KMS-11 (cell line): ENCODE measurements at regions not wholly inside any gene's neighbourhood (a gene's known extent, or its start where the extent isn't known, plus 50 kb on each side); places are given as distances from the start of the nearest gene placed in this dataset.

ENCODE experiments used
- H2AFZ ChIP-seq: fragments of 200-600 bp; sonication (generic); 2 replicates; pipeline ENCODE4 v1.6.1; 2016; ENCODE audit warnings: antibody characterized with exemption, mixed run types, low read depth
- H3K27ac ChIP-seq: fragments of 200-600 bp; sonication (generic); 2 replicates; pipeline ENCODE4 v1.6.1; 2016; ENCODE audit warnings: mild to moderate bottlenecking, mixed run types
- H3K27me3 ChIP-seq: fragments of 200-600 bp; sonication (generic); 2 replicates; pipeline ENCODE4 v1.6.1; 2017; ENCODE audit warnings: mild to moderate bottlenecking, low read depth, mixed run types, moderate library complexity; ENCODE audit not compliant: insufficient read depth
- H3K36me3 ChIP-seq: fragments of 200-600 bp; sonication (generic); 2 replicates; pipeline ENCODE4 v1.6.1; 2017; ENCODE audit warnings: mild to moderate bottlenecking, mixed run types; ENCODE audit not compliant: insufficient read depth
- H3K4me1 ChIP-seq: fragments of 200-600 bp; sonication (generic); 2 replicates; pipeline ENCODE4 v1.6.1; 2016; ENCODE audit warnings: mild to moderate bottlenecking, low read depth, mixed run types; ENCODE audit not compliant: poor library complexity, severe bottlenecking
- H3K4me2 ChIP-seq: fragments of 200-600 bp; sonication (generic); 2 replicates; pipeline ENCODE4 v1.7.0; 2016; ENCODE audit warnings: mild to moderate bottlenecking, mixed run types
- H3K4me3 ChIP-seq: fragments of 200-600 bp; sonication (generic); IDR thresholded peaks from 2 replicates; pipeline ENCODE4 v1.6.1; 2017; ENCODE audit warnings: low read depth, low read length, mixed read lengths; ENCODE audit not compliant: insufficient read depth
- H3K79me2 ChIP-seq: fragments of 200-600 bp; sonication (generic); 2 replicates; pipeline ENCODE4 v1.6.1; 2016; ENCODE audit warnings: low read depth, mixed run types; ENCODE audit not compliant: insufficient read depth
- H3K9ac ChIP-seq: fragments of 200-600 bp; sonication (generic); 2 replicates; pipeline ENCODE4 v1.6.1; 2016; ENCODE audit warnings: mild to moderate bottlenecking, mixed run types
- H4K20me1 ChIP-seq: fragments of 200-600 bp; sonication (generic); 2 replicates; pipeline ENCODE4 v1.6.1; 2016; ENCODE audit warnings: mild to moderate bottlenecking, mixed run types; ENCODE audit not compliant: insufficient read depth
- CTCF ChIP-seq: fragments of 200-600 bp; sonication (generic); conservative IDR thresholded peaks from 2 replicates; pipeline ENCODE4 v1.6.1; 2017; ENCODE audit warnings: low read depth, mild to moderate bottlenecking, antibody characterized with exemption, low read length, moderate library complexity, mixed read lengths

GRCh38 chr10:55283031-55283430 is 482.0 kb upstream of the PCDH15 start:
- Histone ChIP-seq H3K27me3 (no peaks in the 10 kb centered on the region), H3K27ac (no peak overlapping the region), H4K20me1 (no peaks in the 10 kb centered on the region), H3K79me2 (no peaks in the 10 kb centered on the region), H3K36me3 (no peaks in the 10 kb centered on the region), H3K4me1 (no peaks in the 10 kb centered on the region), H3K4me3 (no peak overlapping the region), H3K4me2 (no peak overlapping the region), H3K9ac (no peak overlapping the region), H2AFZ (no peak overlapping the region)
- no peak for TF ChIP-seq CTCF

GRCh38 chr10:55280696-55281095 is 479.7 kb upstream of the PCDH15 start:
- TF ChIP-seq CTCF, result no peak
- Histone ChIP-seq H3K9ac (no peak overlapping the region), H3K36me3 (no peaks in the 10 kb centered on the region), H3K27me3 (no peaks in the 10 kb centered on the region), H3K79me2 (no peaks in the 10 kb centered on the region), H4K20me1 (no peaks in the 10 kb centered on the region), H3K4me3 (no peak overlapping the region), H3K27ac (no peak overlapping the region), H3K4me2 (no peak overlapping the region), H2AFZ (no peak overlapping the region), H3K4me1 (no peaks in the 10 kb centered on the region)

GRCh38 chr10:55277549-55277948 is 476.5 kb upstream of the PCDH15 start:
- no peak overlapping the region for H3K4me2 ChIP-seq

GRCh38 chr10:55274367-55274766 is 473.3 kb upstream of the PCDH15 start:
- Histone ChIP-seq H3K4me2 (no peak overlapping the region), H4K20me1 (no peaks in the 10 kb centered on the region), H3K79me2 (no peaks in the 10 kb centered on the region), H3K36me3 (no peaks in the 10 kb centered on the region), H3K9ac (no peak overlapping the region), H3K27ac (no peak overlapping the region), H3K27me3 (no peaks in the 10 kb centered on the region), H3K4me1 (no peaks in the 10 kb centered on the region), H2AFZ (no peak overlapping the region), H3K4me3 (no peak overlapping the region)
- TF ChIP-seq CTCF, result no peak

More at GRCh38 chr10:55277549-55277948, 476.5 kb upstream of the PCDH15 start:
- Histone ChIP-seq H2AFZ (no peak overlapping the region), H3K27ac (no peak overlapping the region), H3K27me3 (no peaks in the 10 kb centered on the region), H3K79me2 (no peaks in the 10 kb centered on the region), H3K36me3 (no peaks in the 10 kb centered on the region), H3K4me1 (no peaks in the 10 kb centered on the region), H3K4me3 (no peak overlapping the region), H4K20me1 (no peaks in the 10 kb centered on the region), H3K9ac (no peak overlapping the region)
- no peak for TF ChIP-seq CTCF
